ENCODE measurements at regions not wholly inside any gene's neighbourhood (a gene's known extent, or its start where the extent isn't known, plus 50 kb on each side); places are given as distances from the start of the nearest gene placed in this dataset.

DNA sequence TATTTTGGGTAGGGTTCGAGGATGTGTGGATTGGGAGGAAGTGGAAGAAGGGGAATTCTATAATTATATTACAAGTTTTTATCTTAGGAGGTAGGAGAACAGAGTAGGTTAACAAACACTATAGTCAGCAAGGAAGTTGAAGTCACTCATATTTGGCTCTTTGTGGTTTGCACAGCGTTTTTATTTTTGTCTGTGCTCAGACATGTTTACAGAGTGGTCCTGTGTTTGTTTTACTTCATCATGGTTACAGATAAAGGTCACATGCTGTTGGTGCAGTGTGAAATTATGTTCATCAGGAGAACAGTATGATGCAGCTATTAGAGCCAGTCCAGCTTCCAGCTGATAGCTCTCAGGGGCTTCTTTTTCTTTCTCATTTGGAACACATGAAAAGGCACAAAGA is 299.9 kb upstream of the SFRP2 start:
- ATAC-seq = no peak

DNA sequence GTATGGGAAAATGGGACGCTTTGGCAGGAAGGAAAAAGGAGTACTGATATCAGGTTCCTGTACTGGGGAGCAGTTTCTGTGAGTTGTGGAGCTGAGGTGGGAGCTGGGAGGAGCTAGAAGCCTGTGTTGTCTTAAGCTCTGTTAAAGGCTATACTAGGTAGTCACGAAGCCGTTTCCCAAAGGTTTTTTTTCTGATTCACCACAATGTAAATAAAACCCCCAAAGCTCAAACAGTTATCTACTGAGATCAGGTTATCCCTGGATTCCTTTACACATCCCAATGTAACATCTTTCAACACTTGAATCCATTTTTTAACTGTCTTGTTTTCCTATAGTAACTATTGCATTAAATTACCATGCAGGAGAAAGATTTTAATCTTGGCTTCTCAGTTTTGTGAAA is 297.4 kb upstream of the SFRP2 start:
- DNase-seq = no peak
- no peak for ATAC-seq

More for the DNA sequence above, 299.9 kb upstream of the SFRP2 start:
- DNase-seq = no peak

DNA sequence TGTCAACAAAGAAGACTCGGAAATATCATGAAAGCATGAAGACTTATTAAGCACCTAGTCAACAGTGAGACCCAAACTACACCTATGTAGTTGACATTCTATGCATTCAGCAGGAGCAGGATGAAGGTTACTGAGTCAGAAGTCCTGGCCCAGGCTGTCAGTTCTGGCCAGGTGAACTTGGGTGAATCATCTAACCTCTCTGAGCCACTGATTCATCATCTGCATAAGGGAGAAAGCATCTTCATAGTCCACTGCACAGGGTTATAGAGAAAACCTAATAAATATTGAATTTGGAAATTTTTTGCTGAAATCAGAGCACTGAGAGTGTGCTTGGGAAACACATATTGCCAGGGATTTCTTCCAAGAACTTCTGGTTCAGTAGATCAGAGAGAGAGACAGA is 296.0 kb upstream of the SFRP2 start:
- DNase-seq (no peak), ATAC-seq (no peak)

DNA sequence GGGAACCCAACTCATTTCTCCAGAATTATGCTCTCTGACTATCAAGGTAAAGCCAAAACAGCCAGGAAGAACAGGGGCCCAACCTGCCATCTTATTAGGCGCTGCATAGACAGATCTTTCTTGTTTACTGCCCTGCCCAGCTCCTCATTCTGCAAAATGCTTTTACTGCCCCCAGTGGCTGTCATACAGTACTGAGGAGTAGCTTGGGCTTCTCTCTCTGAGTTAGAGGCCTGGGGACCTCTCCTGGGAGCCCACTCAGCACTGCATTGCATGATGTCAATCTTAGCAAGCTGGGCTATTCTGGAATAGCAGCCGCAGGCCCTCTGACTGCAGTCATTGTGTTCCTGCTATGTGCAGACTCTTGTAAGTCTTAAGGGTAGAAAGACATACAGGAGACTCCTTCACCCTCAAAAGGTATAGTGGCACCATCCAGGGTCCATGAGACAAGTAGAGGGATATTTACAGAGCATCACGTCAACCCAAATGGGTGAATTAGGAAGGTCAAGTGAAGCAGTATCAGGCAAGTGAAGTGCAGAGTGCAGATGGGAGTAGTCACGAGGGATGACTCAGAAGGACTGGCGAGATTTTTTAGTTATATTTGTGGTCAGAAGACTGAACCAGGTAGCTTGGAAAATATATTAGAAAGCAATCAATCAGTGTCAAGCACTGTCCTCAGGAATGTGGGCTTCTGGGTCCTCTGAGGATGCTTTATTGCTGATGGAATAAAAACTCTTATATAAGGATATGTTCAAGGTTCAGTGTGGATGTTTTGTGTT is 294.1 kb upstream of the SFRP2 start:
- DNase-seq = peak; percentile 4
- peak; percentile 52 for ATAC-seq

DNA sequence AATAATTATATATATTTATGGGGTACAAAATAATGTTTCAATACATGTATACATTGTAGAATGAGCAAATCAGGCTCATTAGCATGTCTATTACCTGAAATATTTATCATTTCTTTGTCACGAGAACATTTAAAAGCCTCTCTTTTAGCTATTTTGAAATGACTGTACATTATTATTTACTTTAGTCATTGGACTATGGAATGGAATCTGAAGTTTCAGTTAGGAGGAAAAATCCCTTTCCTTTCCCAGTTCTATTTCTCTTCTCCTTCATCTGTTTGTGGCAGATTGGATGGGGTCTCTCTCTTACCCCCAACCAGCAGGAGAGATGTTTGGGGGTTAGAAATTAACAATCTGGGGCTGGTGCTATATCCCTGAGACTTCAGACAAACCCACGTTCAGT is 292.5 kb upstream of the SFRP2 start:
- no peak for ATAC-seq
- DNase-seq = no peak

DNA sequence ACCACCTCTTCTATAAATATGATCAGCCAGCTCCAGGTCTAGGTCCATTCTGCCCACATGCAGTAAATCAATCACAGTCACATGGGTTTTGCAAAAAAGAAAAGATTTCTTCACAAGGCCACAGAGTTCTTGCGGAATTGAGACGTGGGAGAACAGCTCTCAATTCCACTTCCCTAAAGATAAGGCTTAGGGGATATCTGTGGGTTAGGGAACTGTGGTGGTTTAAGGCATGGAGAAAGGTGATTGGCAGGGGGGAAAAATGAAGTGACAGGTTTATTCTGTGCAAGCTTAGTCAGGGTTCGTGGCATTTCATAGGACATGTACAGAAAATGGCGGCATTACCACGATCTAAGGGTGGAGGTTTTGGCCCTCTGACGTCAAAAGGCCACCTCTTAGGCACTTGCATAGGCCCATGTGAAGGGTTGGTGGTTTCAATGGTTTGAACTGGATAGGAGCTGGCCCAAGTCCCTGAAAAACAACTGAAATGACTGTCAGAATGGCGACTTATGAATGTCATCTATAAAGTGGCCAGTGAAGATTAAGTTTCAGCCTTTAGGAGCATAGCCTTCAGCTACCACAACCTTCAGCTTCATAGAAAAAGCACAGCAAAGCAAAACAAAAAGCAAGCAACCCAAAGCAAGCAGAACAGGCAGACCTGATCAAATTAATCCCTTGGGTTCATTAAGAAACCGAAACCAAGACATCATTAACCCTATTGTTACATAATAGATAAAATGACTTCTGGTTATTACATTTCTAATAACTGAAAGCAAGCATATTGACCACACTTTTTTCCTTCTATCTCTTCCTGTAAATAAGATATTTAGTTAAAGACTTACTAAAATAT is 289.8 kb upstream of the SFRP2 start:
- no peak for DNase-seq
- peak; percentile 37 for ATAC-seq

DNA sequence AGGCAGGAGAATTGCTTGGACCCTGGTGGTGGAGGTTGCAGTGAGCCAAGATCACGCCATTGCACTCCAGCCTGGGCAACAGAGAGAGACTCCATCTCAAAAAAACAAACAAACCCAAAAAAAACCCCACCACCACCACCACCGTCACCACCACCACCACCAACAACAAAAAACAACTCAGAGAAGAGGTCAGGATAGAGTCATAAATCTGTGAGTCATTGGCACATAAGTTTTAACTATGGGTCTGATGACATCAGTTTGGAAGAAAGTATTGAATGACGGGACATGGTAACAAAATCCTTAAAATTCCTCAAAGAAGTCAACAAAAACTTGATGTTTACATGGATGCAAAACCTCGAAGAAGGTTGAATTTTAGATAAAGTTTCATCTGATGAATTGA is 288.0 kb upstream of the SFRP2 start:
- DNase-seq = no peak
- no peak for ATAC-seq

DNA sequence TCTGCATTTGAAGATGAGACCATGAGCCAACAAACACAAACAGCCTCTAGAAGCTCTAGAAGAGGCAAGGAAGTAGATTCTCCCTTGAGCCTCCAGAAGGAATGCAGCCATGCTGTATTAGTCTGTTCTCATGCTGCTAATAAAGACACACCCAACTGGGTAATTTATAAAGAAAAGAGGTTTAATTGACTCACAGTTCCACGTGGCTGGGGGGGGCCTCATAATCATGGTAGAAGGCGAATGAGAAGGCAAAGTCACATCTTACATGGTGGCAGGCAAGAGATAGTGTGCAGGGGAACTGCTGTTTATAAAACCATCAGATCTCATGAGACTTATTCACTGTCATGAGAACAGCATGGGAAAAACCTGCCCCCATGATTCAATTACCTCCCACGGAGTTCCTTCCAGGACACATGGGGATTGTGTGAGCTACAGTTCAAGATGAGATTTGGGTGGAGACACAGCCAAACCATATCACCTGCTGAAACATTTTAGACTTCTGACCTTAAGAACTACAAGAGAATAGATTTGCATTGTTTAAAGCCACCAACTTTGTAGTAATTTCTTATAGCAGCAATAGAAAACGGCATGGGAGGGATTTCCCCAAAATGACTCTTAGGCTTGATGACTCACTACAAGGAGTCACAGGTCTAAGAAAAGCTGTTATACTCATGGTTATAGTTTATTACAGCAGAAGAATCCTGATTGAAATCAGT is 284.4 kb upstream of the SFRP2 start:
- DNase-seq = peak; percentile 5
- ATAC-seq = peak; percentile 92

DNA sequence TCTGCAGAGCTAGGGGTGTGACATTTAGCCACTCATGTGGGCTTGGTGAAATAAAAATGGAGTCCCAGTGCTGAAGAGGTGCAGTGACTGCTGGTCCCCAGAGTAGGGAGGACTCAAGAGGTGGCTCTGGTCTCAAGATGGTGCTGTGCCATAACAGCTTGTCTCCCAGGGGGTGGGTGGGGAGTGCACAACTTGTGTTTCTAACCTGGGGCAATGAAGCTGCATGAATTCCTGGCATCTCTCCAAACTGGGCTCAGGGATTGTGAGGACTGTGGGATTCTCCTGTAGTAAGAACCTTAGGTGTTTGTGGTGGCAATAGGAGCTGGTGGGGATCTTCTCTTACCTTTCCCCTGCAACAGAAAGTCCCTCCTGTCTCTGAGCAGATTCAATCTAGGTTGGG is 278.9 kb upstream of the SFRP2 start:
- ATAC-seq = no peak
- no peak for DNase-seq

DNA sequence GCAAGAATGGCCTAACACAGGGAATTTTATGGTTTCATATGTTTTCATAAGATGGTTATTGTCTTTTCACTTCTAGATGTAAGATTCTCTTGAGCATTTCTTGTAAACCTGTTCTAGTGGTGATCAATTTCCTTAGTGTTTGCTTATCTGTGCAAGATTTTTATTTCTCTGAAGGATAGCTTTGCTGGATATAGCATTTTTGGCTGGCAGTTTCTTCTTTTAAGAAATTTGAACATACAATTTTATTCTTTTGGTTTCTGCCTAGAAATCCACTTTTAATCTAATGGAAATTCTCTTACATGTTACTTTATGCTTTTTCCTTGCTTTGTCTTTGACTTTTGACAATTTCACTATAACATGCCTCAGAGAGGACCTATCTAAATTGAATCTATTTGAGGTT is 276.5 kb upstream of the SFRP2 start:
- ATAC-seq (no peak), DNase-seq (no peak)

DNA sequence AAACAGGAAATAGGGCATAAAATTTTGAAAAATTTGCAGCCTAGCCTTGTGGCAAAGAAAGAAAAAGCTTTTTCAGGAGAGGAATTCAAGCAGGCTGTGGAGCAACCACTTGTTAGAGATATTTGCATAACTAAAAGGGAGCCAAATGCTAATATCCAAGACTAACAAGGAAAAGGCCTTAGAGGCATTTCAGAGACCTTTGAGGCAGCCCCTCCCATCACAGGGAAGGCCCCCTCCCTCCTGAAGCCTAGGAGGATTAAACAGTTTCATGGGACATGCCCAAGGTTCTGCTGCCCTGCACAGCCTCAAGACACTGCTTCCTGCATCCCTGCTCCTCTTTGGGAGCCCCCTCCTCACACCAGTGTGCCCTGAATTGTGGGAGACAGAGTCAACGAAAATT is 275.4 kb upstream of the SFRP2 start:
- ATAC-seq = no peak
- no peak for DNase-seq

DNA sequence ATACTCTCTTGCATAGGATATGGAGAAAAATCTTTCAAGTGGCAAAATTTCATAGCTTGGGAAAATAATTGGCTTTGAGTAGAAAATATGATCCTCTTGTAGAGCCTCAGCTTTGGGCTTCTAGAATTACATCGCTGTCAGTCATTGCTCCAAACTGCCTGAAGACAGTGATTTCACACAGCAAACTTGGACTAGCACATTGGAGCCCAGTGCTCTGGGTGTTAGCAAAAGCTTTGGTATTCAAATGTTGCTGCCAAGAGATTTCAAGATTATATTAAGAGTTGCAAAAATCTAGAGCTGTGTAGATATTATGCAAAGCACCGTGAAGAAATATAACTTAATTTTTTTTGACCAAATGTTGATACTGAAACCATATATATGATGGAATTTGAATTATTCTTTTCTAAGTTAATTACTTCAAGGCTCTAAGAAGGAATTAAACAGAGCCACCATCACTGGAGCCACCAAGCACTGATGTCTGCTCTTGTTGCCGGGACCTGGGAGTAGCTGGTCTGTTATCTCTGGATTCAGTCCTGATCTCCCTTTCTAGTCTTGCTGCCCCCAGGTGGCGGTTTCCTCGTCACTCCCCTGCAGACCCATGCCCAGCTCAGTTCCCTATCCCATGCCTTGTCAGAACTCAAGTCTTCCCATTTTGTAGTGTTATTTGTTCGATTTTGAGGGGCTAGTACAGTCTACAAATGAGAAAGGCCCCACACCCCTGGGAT is 260.7 kb upstream of the SFRP2 start:
- no peak for ATAC-seq
- peak; percentile 10 for DNase-seq

DNA sequence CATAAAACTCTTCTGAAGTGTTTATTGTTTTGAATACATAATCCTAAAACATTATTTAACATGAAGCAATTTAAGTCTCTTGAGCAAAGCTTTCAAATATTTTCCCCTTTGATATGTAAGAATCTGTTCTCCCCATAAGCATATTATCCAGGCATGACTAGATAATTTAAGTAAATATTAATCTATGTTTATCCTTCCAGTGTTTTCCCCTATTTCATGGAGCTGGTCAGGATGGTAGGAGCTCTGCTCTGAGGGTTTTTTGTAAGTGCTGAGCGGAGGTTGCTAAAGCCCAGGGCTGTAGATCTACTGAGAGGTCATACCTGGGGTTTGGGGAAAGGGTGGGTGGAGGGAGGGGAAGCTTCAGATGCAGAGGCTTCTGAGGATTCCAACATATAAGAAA is 258.9 kb upstream of the SFRP2 start:
- no peak for ATAC-seq

DNA sequence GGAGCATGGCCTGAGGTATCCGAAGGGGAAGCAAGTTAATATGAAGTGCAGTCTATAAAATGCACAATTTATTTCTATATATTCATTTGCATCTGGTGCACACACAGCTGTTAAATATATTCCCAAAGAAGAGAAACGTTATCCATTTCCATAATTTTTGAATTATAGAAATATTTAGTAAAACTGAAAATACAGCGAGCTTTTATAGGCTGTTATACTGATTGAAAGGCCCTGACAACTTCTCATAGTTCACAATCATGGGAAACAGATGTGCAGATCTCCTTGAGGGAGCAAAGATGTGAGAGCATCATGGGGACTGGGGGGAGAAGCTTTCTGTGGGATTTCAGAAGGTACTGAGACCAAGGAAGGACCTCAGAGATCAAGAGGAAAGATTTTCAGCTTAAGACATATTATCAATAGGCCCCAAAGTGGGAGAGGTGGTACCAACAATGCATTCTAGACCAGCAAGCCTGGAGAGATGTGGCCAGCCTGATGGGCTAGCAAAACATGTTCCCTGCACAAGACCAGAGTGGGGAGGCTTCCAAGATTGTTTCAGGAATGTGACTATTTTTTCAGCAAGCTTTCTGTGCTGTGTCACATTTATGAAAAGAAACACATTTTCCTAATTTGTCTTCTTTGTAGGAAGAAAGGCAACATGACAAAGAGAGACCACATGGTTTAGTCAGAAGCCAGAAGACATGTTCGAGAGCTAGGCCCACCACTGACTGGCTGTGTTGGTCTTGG is 256.0 kb upstream of the SFRP2 start:
- ATAC-seq (no peak), DNase-seq (no peak)

More for the DNA sequence above, 258.9 kb upstream of the SFRP2 start:
- no peak for DNase-seq

DNA sequence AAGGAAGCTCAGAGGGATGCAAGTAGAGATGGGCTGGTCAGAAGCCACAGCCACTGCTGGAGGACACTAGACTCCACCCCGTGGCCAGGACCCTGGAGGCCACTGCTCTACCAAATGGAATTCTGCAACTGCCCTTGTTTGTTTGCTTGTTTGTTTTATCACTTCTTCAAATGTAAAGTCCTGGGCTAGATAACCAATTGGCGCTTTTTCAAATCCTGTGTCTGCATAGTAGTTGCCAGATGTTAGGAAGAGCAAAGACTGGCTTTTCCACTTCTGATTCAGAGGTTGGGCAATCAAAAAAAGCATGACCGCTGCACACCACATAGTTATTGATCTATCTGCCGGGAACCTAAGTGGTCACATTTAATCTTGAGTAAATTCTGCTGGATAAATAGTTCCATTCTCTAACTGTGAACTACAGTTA is 255.2 kb upstream of the SFRP2 start:
- DNase-seq = no peak
- ATAC-seq = no peak

DNA sequence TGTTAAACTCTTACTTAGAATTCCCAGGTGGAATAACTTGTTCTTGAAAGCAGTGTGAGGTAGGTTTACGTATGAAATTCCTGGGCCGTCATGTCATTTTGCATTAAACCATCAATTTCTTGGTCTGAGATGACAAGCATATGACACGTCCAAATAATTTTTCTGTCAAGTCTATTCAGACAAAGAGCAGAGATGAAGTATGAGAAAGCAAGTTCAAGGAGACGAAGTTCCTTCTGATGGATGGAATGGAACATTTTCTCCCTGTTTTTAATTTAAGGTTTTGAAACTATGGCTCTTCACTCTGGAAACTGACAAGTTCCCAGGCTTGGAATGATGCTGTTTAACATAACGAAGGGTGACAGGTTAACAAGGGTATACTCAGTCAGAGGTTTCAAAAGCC is 252.8 kb upstream of the SFRP2 start:
- ATAC-seq (no peak), DNase-seq (no peak)

DNA sequence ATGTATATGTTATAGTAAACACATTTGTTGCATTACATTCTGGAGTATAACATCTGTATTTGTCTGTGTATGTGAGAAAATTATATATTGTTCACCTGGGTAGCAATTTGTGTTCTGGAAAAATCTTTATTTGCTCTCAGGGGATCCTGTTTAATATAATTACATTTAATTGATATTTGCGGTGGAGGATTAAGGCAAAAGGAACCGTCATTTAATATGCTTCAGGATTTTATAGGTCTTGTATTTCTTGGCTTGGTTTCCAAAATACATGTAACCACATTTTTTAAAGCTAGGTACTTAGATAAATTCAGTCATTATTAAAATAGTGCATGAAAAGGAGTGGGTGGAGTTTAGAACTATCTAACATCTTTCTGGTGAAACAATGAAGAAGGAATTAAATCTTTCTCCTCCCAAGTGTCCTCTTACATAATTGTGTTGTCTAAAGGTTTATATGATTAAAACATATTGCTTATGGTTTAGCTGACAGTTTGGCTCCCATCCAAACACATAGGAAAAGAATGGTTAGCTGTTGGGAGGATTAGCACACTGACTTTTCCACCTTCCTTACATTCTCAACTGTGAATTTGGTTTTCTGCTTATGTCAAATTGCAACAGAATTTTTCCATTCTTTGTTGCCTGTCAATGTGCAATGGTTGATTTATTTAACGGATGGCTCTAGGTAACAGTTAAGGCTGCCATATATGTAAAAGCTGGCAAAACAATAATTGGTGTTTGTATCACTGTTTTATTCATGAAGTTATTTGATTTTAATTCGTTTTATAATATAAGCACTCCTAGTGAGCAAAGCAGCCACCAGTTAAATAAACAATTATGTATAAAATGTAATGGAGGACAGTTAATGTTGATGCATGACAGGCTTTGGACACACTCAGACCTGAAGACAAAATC is 250.8 kb upstream of the SFRP2 start:
- no peak for ATAC-seq
- DNase-seq = no peak

DNA sequence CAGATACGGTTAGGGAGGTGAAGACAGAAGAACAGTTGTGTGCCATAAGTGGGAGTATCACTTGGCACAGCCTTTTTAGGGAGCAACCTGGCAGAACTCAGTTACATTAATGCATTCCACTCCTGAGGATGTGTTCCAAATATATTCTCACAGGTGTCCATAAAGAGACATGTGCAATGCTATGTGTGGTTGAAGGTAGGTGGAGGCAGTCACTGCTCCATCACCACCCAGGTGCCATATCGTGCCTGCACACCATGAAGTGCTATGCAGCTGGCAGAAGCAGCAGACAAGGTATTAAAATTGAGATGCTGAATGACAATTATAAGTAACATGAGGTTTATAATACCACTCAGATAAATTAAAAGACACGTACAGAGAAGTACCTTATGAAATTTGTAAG is 248.0 kb upstream of the SFRP2 start:
- DNase-seq (no peak), ATAC-seq (no peak)

DNA sequence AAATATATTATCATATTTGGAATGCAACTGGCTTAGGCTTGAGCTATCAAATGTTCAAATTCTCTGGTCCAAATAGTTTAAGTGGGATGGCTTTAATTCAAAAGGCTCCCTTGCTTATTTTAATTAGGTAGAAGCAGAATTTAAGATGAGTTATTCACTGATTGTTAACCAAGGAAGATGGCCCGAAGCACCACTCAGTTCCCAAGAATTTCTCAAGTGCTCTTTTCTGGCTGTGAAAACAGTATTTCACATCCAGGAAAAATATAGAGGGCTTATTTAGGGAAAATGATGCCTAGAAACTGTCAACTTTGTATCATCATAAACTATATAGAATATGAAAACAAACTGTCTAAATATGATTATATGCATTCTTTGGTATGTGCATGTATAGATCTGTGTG is 246.5 kb upstream of the SFRP2 start:
- no peak for ATAC-seq
- no peak for DNase-seq

DNA sequence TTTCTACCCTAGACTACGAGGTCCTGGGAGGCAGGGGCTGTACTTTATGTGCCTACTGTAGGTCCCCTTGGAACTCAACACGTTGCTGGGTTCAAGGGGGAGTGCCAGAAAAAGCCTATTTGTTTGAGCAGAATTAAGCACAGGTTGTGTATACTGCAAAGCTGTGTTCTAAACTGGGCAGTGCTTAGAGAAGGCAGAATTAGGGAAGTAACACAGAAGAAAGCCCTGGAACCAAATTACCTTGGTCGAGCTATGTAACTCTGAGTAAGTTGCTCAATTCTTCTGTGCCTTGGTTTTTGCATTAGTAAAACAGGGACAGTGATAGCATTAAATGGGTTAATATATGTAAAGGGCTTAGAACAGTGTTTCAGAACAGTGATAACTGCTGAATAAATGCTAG is 245.0 kb upstream of the SFRP2 start:
- ATAC-seq (no peak), DNase-seq (no peak)

All from stimulated activated naive CD8-positive, alpha-beta T cell treated with anti-CD3 and anti-CD28 coated beads, Interleukin-15, Interleukin-2, amounts not matched to agents 100 U/mL and 50 U/mL, for 24 hours (primary cell).